OCI-LY1 (cell line): ENCODE measurements at regions not wholly inside any gene's neighbourhood (a gene's known extent, or its start where the extent isn't known, plus 50 kb on each side); places are given as distances from the start of the nearest gene placed in this dataset.
"Not testable (repeated sequence)": the region's sequence is repeated elsewhere in the genome, so short reads cannot be mapped to it uniquely, and the experiment has no call there.

ENCODE experiments used
- H2AFZ ChIP-seq: fragments of 200-600 bp; sonication (generic), shearing (Covaris generic); 2 replicates; pipeline ENCODE4 v1.6.0; 2014; ENCODE audit warnings: antibody characterized with exemption, mild to moderate bottlenecking, low read length
- H3F3A ChIP-seq: fragments of 200-600 bp; sonication (generic), shearing (Covaris generic); 2 replicates; pipeline ENCODE4 v1.6.0; 2014; ENCODE audit warnings: mild to moderate bottlenecking, antibody characterized with exemption, low read length, moderate library complexity; ENCODE audit not compliant: insufficient read depth
- H3K27ac ChIP-seq: fragments of 200-600 bp; sonication (generic); 2 replicates; pipeline ENCODE4 v1.5.1; 2014; ENCODE audit warnings: low read length, mixed run types, mild to moderate bottlenecking, low read depth; ENCODE audit not compliant: poor library complexity, severe bottlenecking
- H3K27me3 ChIP-seq: fragments of 200-600 bp; sonication (generic); 2 replicates; pipeline ENCODE4 v1.6.0; 2014; ENCODE audit warnings: antibody characterized with exemption, mild to moderate bottlenecking, low read length, moderate library complexity; ENCODE audit not compliant: insufficient read depth
- H3K36me3 ChIP-seq: fragments of 200-600 bp; sonication (generic); 2 replicates; pipeline ENCODE4 v1.6.1; 2014; ENCODE audit warnings: mild to moderate bottlenecking, antibody characterized with exemption, low read length, moderate library complexity, mixed read lengths; ENCODE audit not compliant: insufficient read depth
- H3K4me1 ChIP-seq: fragments of 200-600 bp; sonication (generic); 2 replicates; pipeline ENCODE4 v1.5.1; 2014; ENCODE audit warnings: mild to moderate bottlenecking, low read length, moderate library complexity; ENCODE audit not compliant: insufficient read depth, severe bottlenecking
- H3K4me2 ChIP-seq: fragments of 200-600 bp; sonication (generic), shearing (Covaris generic); 2 replicates; pipeline ENCODE4 v1.6.1; 2014; ENCODE audit warnings: low read length
- H3K4me3 ChIP-seq: fragments of 200-600 bp; sonication (generic); 2 replicates; pipeline ENCODE4 v1.5.1; 2014; ENCODE audit warnings: low read length, low read depth, mild to moderate bottlenecking, mixed read lengths; ENCODE audit not compliant: poor library complexity, severe bottlenecking
- H3K79me2 ChIP-seq: fragments of 200-600 bp; shearing (Covaris generic); 2 replicates; pipeline ENCODE4 v1.6.1; 2016; ENCODE audit warnings: mixed run types, low read length, mixed read lengths; ENCODE audit not compliant: insufficient read depth
- H3K9ac ChIP-seq: fragments of 200-600 bp; sonication (generic), shearing (Covaris generic); 2 replicates; pipeline ENCODE4 v1.6.1; 2014; ENCODE audit warnings: mild to moderate bottlenecking, low read length, mixed read lengths
- H3K9me2 ChIP-seq: fragments of 200-600 bp; sonication (generic), shearing (Covaris generic); 2 replicates; pipeline ENCODE4 v1.6.1; 2014; ENCODE audit warnings: low read depth, mild to moderate bottlenecking, low read length, mixed read lengths
- H3K9me3 ChIP-seq: fragments of 200-600 bp; shearing (Covaris generic); 2 replicates; pipeline ENCODE4 v1.6.1; 2014; ENCODE audit warnings: low read length, mixed read lengths
- H4K20me1 ChIP-seq: fragments of 200-600 bp; sonication (generic), shearing (Covaris generic); 2 replicates; pipeline ENCODE4 v1.6.0; 2016; ENCODE audit warnings: mild to moderate bottlenecking, low read length; ENCODE audit not compliant: insufficient read depth
- CTCF ChIP-seq: fragments of 200-600 bp; sonication (generic), shearing (Covaris generic); IDR thresholded peaks from 2 replicates; pipeline ENCODE4 v1.5.1; 2017; ENCODE audit warnings: mild to moderate bottlenecking, antibody characterized with exemption, low read length, moderate library complexity, mixed read lengths
- EZH2 ChIP-seq: fragments of 200-600 bp; sonication (generic), shearing (Covaris generic); IDR thresholded peaks from 2 replicates; pipeline ENCODE4 v1.8.0; 2017; ENCODE audit warnings: borderline replicate concordance, mixed run types, mild to moderate bottlenecking, antibody characterized with exemption, low read length, moderate library complexity, mixed read lengths

GRCh38 chr2:187658952-187659525 lies 104.8 kb upstream of the TFPI start:
- no peak overlapping the region for H2AFZ ChIP-seq
- H3K4me2 ChIP-seq = no peak overlapping the region
- H3K9me2 ChIP-seq = no peaks in the 10 kb centered on the region
- no peaks in the 10 kb centered on the region for H3K9me3 ChIP-seq
- no peak overlapping the region for H3K27ac ChIP-seq
- peak; percentile 35; the same call in 1 of the 2 replicates for TF ChIP-seq CTCF
- no peak for TF ChIP-seq EZH2
- no peaks in the 10 kb centered on the region for H3K36me3 ChIP-seq
- H3K4me3 ChIP-seq = no peak overlapping the region
- H3F3A ChIP-seq = no peaks in the 10 kb centered on the region
- no peaks in the 10 kb centered on the region for H3K4me1 ChIP-seq
- H3K27me3 ChIP-seq = no peaks in the 10 kb centered on the region
- no peak overlapping the region for H3K9ac ChIP-seq
- H4K20me1 ChIP-seq = no peaks in the 10 kb centered on the region
- H3K79me2 ChIP-seq = no peaks in the 10 kb centered on the region

GRCh38 chr2:187676050-187676449 lies 121.8 kb upstream of the TFPI start:
- H3K27me3 ChIP-seq, H3K9ac ChIP-seq, H3K4me3 ChIP-seq, H3K79me2 ChIP-seq, H3K27ac ChIP-seq, H3F3A ChIP-seq, H3K36me3 ChIP-seq, H3K4me1 ChIP-seq, H2AFZ ChIP-seq, H3K9me2 ChIP-seq, H3K9me3 ChIP-seq, H3K4me2 ChIP-seq, H4K20me1 ChIP-seq: not testable (repeated sequence)

DNA sequence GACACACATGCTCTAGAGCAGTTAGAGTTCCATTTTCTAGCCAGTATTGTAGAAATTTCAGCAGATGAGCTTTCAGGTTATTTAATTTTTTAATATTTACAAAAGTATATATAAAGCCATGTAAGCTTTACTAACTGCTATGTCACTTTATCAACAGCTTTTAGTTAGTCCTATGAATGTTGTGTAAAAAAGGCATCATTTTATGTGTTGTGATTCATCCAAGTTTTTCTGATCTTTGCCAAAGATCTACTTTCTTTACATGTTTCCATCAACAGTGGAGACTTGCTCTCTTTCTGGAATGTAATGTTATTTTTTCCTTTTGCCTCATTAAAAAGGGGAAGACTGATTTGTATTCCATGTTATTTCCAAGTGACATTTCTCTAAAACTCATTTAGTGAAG lies 125.2 kb upstream of the TFPI start:
- Histone ChIP-seq H3K9me3 (no peaks in the 10 kb centered on the region), H3F3A (no peaks in the 10 kb centered on the region), H3K9ac (no peak overlapping the region), H3K4me1 (no peaks in the 10 kb centered on the region), H3K4me3 (no peak overlapping the region), H4K20me1 (no peaks in the 10 kb centered on the region), H2AFZ (no peak overlapping the region), H3K79me2 (no peaks in the 10 kb centered on the region), H3K9me2 (no peaks in the 10 kb centered on the region), H3K27ac (no peak overlapping the region), H3K27me3 (no peaks in the 10 kb centered on the region), H3K36me3 (no peaks in the 10 kb centered on the region), H3K4me2 (no peak overlapping the region)
- no peak for TF ChIP-seq EZH2
- no peak for TF ChIP-seq CTCF

DNA sequence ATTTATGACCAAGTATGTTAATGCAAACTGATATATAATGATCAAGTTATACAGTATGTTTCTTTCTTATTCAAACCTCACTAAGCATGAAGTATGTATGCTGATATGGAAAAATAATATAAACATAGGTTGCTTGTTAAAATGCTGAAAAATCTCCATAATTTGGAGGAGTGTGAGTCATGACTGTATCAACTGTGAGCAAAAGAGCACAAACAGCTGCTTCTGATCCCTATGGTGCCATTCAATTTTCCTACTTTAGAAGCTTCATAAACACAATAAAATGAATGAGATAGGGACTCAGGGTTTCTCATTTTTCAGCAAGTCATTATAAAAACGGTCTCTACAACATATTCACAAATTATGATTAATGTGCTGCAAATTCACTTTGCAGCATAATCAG lies 129.9 kb upstream of the TFPI start:
- H4K20me1 ChIP-seq = no peaks in the 10 kb centered on the region
- no peaks in the 10 kb centered on the region for H3K9me2 ChIP-seq
- H3K4me3 ChIP-seq = no peak overlapping the region
- H3F3A ChIP-seq = no peaks in the 10 kb centered on the region
- no peaks in the 10 kb centered on the region for H3K36me3 ChIP-seq
- H3K27me3 ChIP-seq = no peaks in the 10 kb centered on the region
- no peak overlapping the region for H3K9ac ChIP-seq
- H3K4me1 ChIP-seq = no peaks in the 10 kb centered on the region
- H3K9me3 ChIP-seq = no peaks in the 10 kb centered on the region
- H2AFZ ChIP-seq = no peak overlapping the region
- no peak overlapping the region for H3K4me2 ChIP-seq
- no peak overlapping the region for H3K27ac ChIP-seq
- TF ChIP-seq EZH2 = no peak
- H3K79me2 ChIP-seq = no peaks in the 10 kb centered on the region
